ENCODE measurements at regions not wholly inside any gene's neighbourhood (a gene's known extent, or its start where the extent isn't known, plus 50 kb on each side); places are given as distances from the start of the nearest gene placed in this dataset.

DNA sequence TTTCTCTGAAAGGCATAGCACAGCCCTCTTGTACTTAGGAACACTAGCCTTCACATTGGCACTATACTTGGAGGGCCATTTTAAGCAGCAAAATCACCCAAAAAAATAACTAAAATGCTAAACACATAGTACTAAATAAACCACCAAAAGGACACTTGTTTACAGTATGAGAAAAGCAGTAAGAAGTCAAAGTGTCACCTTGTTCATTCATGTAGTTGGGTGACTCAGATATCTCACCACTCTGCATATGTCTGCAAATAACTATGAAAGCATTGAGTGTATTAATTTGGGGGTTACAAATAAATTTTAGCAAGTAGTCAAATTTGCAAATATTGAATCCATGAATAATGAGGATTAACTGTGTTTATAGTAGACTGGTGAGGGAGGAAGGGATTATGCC lies 107.6 kb downstream of the ELAPOR2 start:
- TF ChIP-seq, protein P1, sequence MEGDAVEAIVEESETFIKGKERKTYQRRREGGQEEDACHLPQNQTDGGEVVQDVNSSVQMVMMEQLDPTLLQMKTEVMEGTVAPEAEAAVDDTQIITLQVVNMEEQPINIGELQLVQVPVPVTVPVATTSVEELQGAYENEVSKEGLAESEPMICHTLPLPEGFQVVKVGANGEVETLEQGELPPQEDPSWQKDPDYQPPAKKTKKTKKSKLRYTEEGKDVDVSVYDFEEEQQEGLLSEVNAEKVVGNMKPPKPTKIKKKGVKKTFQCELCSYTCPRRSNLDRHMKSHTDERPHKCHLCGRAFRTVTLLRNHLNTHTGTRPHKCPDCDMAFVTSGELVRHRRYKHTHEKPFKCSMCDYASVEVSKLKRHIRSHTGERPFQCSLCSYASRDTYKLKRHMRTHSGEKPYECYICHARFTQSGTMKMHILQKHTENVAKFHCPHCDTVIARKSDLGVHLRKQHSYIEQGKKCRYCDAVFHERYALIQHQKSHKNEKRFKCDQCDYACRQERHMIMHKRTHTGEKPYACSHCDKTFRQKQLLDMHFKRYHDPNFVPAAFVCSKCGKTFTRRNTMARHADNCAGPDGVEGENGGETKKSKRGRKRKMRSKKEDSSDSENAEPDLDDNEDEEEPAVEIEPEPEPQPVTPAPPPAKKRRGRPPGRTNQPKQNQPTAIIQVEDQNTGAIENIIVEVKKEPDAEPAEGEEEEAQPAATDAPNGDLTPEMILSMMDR (IDR thresholded peaks at IDR 0.05), result no peak
- TF ChIP-seq POLR2AphosphoS5 (IDR thresholded peaks at IDR 0.05; ENCODE audit: low read depth, low read length) (no peak), REST (IDR thresholded peaks at IDR 0.05; ENCODE audit: insufficient read depth in 1 of 2, low read depth in 2 of 2, low read length in 1 of 2) (no peak), SIN3A (IDR thresholded peaks at IDR 0.05; ENCODE audit: borderline replicate concordance, insufficient read depth, low read depth, low read length) (no peak), TCF7L2 (IDR thresholded peaks at IDR 0.05; ENCODE audit: low read depth, low read length) (no peak)

Data from Panc1 (cell line).